BJ (cell line): ENCODE measurements at regions not wholly inside any gene's neighbourhood (a gene's known extent, or its start where the extent isn't known, plus 50 kb on each side); places are given as distances from the start of the nearest gene placed in this dataset.

Source experiments
- CTCF ChIA-PET: fragments of 350-600 bp; formaldehyde crosslinking; extraction: SDS; loops from one replicate; lab custom pipeline; 2021; ENCODE audit warnings: antibody characterized with exemption, inconsistent platforms; lab: Yijun Ruan, JAX
- POLR2A ChIA-PET: fragments of 300-600 bp; sonication (Branson Sonifier 250); formaldehyde crosslinking; extraction: SDS; loops from one replicate; lab custom pipeline; 2021; ENCODE audit warnings: antibody characterized with exemption; lab: Charles Lee
- DNase-seq: peaks from one replicate; pipeline ENCODE4 v3.0.0-alpha.2; 2011; ENCODE audit warnings: low read depth
- H3K27me3 ChIP-seq: 2 replicates; pipeline ENCODE4 v1.6.0; 2011; ENCODE audit warnings: low read length; ENCODE audit not compliant: control insufficient read depth, insufficient read depth
- H3K36me3 ChIP-seq: 2 replicates; pipeline ENCODE4 v1.5.1; 2011; ENCODE audit warnings: low read length; ENCODE audit not compliant: control insufficient read depth, insufficient read depth
- H3K4me3 ChIP-seq: 2 replicates; pipeline ENCODE4 v1.5.1; 2011; ENCODE audit warnings: low read depth, mild to moderate bottlenecking, control low read depth, low read length
- CTCF ChIP-seq: IDR thresholded peaks from 2 replicates; pipeline ENCODE4 v1.5.1; 2011; ENCODE audit warnings: low read depth, mild to moderate bottlenecking, control low read depth, inconsistent platforms, low read length, moderate library complexity; ENCODE audit not compliant: insufficient read depth

- POLR2A ChIA-PET: no interaction called here
- H3K4me3 ChIP-seq: no peak overlapping the region
- no peak for DNase-seq
- CTCF ChIA-PET: no interaction called here
- no peak for TF ChIP-seq CTCF
- no peaks in the 10 kb centered on the region for H3K36me3 ChIP-seq
- no peaks in the 10 kb centered on the region; the same call in 1 of the 2 replicates for H3K27me3 ChIP-seq
Measured at GRCh38 chr4:54482529-54483200, 175.1 kb upstream of the KIT start.

GRCh38 chr4:54484383-54484782 lies 173.4 kb upstream of the KIT start:
- no peak for DNase-seq

GRCh38 chr4:54487491-54487890 lies 170.3 kb upstream of the KIT start:
- ChIA-PET CTCF (no interaction called here), POLR2A (no interaction called here)
- Histone ChIP-seq H3K4me3 (no peak overlapping the region), H3K36me3 (no peaks in the 10 kb centered on the region), H3K27me3 (no peaks in the 10 kb centered on the region)
- DNase-seq: no peak
- TF ChIP-seq CTCF: no peak

More at GRCh38 chr4:54484383-54484782, 173.4 kb upstream of the KIT start:
- ChIA-PET POLR2A (no interaction called here), CTCF (interaction anchor here (1.1 to 1.2 kb wide), 2 partner anchors 10 to 15 kb away, joined by 3 read pairs; no protein-coding TSS in a partner anchor)
- Histone ChIP-seq H3K4me3 (no peak overlapping the region), H3K36me3 (no peaks in the 10 kb centered on the region), H3K27me3 (no peaks in the 10 kb centered on the region; the same call in 1 of the 2 replicates)
- no peak for TF ChIP-seq CTCF

- ChIA-PET POLR2A (no interaction called here), CTCF (no interaction called here)
- Histone ChIP-seq H3K27me3 (no peaks in the 10 kb centered on the region), H3K36me3 (no peaks in the 10 kb centered on the region), H3K4me3 (no peak overlapping the region)
- DNase-seq: no peak
- no peak for TF ChIP-seq CTCF
Measured at GRCh38 chr4:54493862-54494261, 163.9 kb upstream of the KIT start.

- CTCF ChIA-PET: no interaction called here
- DNase-seq: no peak
- no peak for TF ChIP-seq CTCF
- POLR2A ChIA-PET: no interaction called here
- Histone ChIP-seq H3K4me3 (no peak overlapping the region), H3K36me3 (no peaks in the 10 kb centered on the region), H3K27me3 (no peaks in the 10 kb centered on the region)
Measured at GRCh38 chr4:54495091-54495490, 162.7 kb upstream of the KIT start.
